ENCODE measurements at regions not wholly inside any gene's neighbourhood (a gene's known extent, or its start where the extent isn't known, plus 50 kb on each side); places are given as distances from the start of the nearest gene placed in this dataset.

DNA sequence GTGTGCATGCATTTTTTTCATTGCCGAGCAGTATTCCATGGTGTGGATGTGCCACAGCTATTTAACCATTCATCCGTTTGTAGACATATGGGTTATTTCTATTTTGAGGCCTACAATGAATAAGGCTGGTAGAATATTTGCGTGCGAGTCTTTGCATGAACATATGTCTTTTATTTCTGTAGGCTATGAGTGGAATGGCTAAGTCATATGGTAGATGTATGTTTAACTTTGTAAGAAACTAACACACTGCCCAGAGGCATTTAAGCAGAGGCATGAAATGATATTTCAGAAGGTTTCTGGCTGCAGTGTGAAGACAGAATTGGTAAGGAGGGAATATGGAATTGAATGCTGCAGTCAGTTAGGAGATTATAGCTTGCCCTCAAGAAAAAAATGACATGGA is 457.4 kb upstream of the CDH4 start:
- in situ Hi-C loops (cut with MboI; ENCODE audit: low sequenced_read_pairs) = no loop called here

DNA sequence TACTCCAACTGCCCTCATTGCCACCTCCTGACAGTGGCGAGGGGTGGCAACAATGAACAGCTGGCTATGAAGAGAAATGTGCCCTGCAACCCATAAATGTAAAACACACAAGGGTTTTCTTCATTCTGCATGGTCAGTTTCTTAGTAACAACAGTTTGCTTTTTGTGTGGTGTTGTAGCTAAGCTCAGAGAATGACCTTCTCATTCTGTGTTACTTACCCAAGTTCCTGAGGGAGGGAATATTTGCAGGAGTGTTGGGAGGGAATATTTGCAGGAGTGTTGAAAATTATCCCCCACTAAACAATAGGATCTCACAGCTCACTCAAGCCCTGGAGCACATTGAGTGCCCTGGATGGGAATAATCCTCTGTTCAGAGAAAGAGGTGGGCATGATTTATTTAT is 456.4 kb upstream of the CDH4 start:
- no peak for DNase-seq (ENCODE audit: low spot score in 2 of 2)
- Histone ChIP-seq H3K27me3 (ENCODE audit: low read depth) (no peaks in the 10 kb centered on the region), H3K4me1 (no peaks in the 10 kb centered on the region), H3K9me3 (0 out of 2 replicates have a peak, but pooled peaks cover 2% of the 10 kb centered on the region), H3K36me3 (replicated peaks) (no peaks in the 10 kb centered on the region), H3K4me3 (no peak overlapping the region)
- in situ Hi-C loops (cut with MboI; ENCODE audit: low sequenced_read_pairs) = no loop called here

More for the DNA sequence above, 457.4 kb upstream of the CDH4 start:
- Histone ChIP-seq H3K4me3 (no peak overlapping the region), H3K36me3 (replicated peaks) (no peaks in the 10 kb centered on the region), H3K27me3 (ENCODE audit: low read depth) (no peaks in the 10 kb centered on the region), H3K9me3 (0 out of 2 replicates have a peak, but pooled peaks cover 2% of the 10 kb centered on the region), H3K4me1 (no peaks in the 10 kb centered on the region)
- DNase-seq (ENCODE audit: low spot score in 2 of 2) = no peak

DNA sequence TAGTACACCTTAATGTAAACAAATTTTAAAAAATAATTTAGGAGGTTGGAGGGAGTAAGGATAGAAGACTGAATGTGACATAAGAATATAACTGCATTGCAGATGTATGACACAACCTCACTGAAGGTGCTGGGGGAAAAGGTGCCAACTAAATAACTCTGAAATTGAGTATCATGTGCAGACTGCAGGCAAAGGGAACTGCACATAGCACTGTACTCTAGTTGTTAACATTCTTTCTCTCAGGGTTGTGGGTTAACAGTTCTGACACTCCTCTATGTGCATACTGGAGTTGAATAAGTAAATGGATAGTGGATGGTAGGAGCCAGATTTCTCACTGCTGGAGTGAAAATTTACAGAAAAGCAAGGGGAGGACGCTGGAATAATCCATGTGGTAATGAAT is 451.9 kb upstream of the CDH4 start:
- in situ Hi-C loops (cut with MboI; ENCODE audit: low sequenced_read_pairs) = no loop called here
- H3K4me1 ChIP-seq = no peaks in the 10 kb centered on the region
- DNase-seq (ENCODE audit: low spot score in 2 of 2) = no peak
- H3K36me3 ChIP-seq (replicated peaks) = no peaks in the 10 kb centered on the region
- H3K9me3 ChIP-seq = 0 out of 2 replicates have a peak, but pooled peaks cover 2% of the 10 kb centered on the region
- H3K4me3 ChIP-seq = no peak overlapping the region
- H3K27me3 ChIP-seq (ENCODE audit: low read depth) = no peaks in the 10 kb centered on the region

DNA sequence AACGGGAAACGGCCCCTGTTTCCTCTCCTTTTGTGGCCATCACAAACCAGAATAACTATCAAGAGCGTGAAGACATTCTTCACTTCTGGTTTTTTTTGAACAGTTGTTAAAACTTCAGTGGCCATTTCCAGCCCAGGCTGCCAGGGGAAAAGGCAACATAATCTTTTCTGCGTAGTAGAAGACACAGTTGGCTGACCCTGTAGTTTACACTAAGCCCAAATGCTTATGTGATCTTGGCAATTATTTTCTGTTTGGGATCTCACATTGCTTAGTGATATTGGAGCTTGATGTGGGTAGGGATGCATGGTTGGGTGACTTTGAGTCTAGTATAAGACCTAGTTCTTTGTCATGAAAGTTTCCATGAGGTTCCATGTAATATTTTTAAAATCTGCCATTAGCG is 449.4 kb upstream of the CDH4 start:
- in situ Hi-C loops (cut with MboI; ENCODE audit: low sequenced_read_pairs) = no loop called here
- H3K36me3 ChIP-seq (replicated peaks) = no peaks in the 10 kb centered on the region

DNA sequence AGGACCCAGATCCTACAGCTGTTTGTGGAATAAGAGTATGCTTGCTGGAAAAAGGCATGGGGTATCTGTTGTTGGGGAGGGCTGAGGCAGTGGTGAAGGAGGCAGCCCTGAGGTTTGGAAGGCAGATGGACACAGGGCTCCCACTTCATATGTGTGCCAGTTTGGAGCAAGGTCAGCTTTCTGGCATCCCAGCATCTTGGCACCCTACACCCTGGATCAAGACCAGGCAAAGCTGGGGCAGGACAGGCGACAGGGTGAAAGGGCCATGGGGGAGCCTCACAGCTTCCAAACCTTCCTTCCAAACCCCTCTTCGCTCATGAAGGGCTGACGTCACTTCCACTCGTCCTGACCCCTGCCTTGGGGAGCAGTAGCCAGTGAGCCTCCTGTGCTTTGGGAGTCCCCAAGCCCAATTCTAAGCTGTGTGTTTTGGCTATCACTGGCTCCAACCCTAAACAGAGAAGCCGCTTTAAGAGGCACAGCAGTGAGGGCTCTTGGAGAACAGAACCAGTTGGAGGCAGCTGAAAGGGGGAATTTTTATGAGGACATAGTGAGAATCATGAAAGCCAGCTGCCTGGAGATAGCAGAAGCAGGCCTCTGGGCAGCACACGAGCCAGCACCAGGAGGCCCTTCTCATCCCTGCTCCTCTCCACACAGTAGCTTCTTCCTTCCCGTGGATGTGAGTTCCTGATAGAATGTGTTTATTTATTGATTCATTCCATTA is 448.6 kb upstream of the CDH4 start:
- no peaks in the 10 kb centered on the region for H3K27me3 ChIP-seq (ENCODE audit: low read depth)
- DNase-seq (ENCODE audit: low spot score in 2 of 2) = no peak
- in situ Hi-C loops (cut with MboI; ENCODE audit: low sequenced_read_pairs) = no loop called here

More for the DNA sequence above, 449.4 kb upstream of the CDH4 start:
- Histone ChIP-seq H3K9me3 (no peaks in the 10 kb centered on the region), H3K4me3 (no peak overlapping the region), H3K27me3 (ENCODE audit: low read depth) (no peaks in the 10 kb centered on the region), H3K4me1 (no peaks in the 10 kb centered on the region)
- DNase-seq (ENCODE audit: low spot score in 2 of 2) = no peak

DNA sequence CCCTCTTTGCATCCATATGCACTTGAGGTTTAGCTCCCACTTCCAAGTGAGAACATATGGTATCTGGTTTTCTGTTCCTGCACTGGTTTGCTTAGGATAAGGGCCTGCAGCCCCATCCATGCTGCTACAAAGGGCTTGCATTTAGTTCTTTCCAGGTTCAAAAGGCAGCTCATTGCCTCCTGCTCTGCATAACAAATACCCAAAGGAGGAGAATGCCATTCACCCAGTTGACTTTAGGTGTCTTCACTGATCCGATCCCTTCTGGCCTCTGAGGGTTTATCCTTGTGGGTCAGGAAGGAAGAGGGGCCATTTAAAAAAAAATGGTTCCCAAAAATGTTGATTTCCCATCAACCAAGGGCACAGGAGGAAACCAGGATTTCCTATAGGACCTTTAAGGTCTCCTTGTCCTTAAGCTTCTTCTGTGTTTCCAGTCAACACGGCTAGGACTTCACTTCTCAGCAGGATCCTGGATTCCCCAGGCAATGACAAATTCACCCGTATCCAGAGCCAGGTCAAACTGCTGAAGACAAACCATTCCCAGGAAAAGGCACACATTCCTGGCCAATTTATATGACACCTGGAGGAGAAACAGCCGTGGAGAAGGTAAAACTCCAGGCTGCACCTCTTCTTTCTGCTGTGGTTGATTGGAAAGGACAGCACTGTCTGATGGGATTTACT is 447.7 kb upstream of the CDH4 start:
- DNase-seq (ENCODE audit: low spot score in 2 of 2) = no peak
- H3K4me1 ChIP-seq = no peaks in the 10 kb centered on the region
- H3K4me3 ChIP-seq = no peak overlapping the region
- no peaks in the 10 kb centered on the region for H3K9me3 ChIP-seq
- H3K36me3 ChIP-seq (replicated peaks) = no peaks in the 10 kb centered on the region
- no peaks in the 10 kb centered on the region for H3K27me3 ChIP-seq (ENCODE audit: low read depth)
- in situ Hi-C loops (cut with MboI; ENCODE audit: low sequenced_read_pairs) = no loop called here

More for the DNA sequence above, 448.6 kb upstream of the CDH4 start:
- no peaks in the 10 kb centered on the region for H3K36me3 ChIP-seq (replicated peaks)
- no peaks in the 10 kb centered on the region for H3K9me3 ChIP-seq
- no peak overlapping the region for H3K4me3 ChIP-seq
- H3K4me1 ChIP-seq = no peaks in the 10 kb centered on the region

DNA sequence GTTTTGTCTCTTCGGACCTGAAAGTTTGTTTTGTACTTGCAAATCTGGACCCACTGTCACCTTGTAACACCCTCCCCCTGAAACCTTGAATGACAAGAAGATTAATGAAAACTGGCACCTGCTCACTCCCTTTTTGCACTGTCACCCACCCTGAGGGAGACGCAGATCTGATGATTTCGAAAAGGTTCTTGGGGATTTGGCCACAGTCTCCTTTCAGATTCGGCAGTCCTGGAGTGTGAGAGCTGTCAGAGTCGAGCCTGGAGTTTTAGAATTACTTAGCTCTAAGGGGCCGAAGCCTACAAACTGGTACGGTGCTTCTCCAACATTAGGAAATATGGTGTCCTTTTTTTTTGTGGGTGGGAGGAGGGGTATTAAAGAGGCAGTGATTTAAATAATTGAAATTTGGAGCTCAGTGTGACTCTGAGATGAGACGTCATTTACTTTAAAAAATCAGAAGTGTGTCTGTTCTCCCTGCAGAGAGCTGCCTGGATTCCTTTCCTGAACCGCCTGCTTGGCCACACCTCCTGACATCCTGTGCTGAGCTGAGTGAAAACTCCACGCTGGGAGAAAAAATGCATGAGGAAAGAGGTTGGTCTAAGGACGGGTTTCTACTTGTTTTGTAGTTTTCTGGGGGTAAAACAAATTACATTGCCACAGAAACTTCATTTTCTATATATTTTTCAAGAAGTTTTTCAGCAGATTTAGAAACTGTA is 447.0 kb upstream of the CDH4 start:
- Histone ChIP-seq H3K27me3 (ENCODE audit: low read depth) (no peaks in the 10 kb centered on the region), H3K9me3 (no peaks in the 10 kb centered on the region), H3K36me3 (replicated peaks) (no peaks in the 10 kb centered on the region), H3K4me1 (no peaks in the 10 kb centered on the region), H3K4me3 (no peak overlapping the region)
- in situ Hi-C loops (cut with MboI; ENCODE audit: low sequenced_read_pairs) = no loop called here
- DNase-seq (ENCODE audit: low spot score in 2 of 2) = no peak

DNA sequence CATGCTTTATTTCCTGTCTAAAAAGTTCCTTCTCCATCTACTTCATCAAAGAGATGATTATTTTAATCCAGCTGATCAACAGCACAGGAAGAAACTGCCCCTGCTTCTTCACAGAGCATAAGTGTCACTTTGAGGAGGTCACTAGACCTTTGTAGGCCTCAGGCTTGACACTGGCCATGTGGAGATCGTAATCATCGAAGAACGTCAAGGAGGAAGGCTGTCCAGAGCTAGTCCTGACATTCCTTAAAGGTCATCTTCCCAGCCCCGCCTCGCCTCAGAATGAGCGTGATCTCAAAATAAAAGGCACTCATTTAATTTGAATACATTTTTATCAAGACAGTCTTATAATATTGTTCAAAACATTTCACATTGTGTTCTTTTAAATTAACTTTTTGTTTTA is 445.7 kb upstream of the CDH4 start:
- in situ Hi-C loops (cut with MboI; ENCODE audit: low sequenced_read_pairs) = no loop called here
- no peak overlapping the region for H3K4me3 ChIP-seq

DNA sequence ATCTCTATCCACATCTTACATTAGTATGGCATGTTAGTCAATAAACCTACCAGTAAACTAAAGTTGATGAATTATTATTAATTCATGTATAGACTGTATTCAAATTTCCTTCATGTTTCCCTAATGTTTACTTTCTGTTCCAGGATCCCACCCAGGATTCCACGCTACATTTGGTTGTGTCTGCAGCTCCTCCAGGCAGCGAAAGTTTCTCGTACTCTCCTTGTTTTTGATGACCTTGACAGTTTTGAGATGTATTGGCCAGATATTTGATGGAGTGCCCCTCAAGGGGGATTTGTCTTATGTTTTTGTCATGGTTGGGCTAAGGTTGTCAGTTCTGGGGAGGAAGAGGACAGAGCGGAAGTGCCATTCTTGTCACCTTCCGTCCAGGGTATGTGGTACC is 445.2 kb upstream of the CDH4 start:
- Histone ChIP-seq H3K27me3 (ENCODE audit: low read depth) (no peaks in the 10 kb centered on the region), H3K4me1 (no peaks in the 10 kb centered on the region), H3K9me3 (no peaks in the 10 kb centered on the region), H3K36me3 (replicated peaks) (no peaks in the 10 kb centered on the region), H3K4me3 (no peak overlapping the region)
- no peak for DNase-seq (ENCODE audit: low spot score in 2 of 2)
- in situ Hi-C loops (cut with MboI; ENCODE audit: low sequenced_read_pairs) = no loop called here

More for the DNA sequence above, 445.7 kb upstream of the CDH4 start:
- Histone ChIP-seq H3K4me1 (no peaks in the 10 kb centered on the region), H3K36me3 (replicated peaks) (no peaks in the 10 kb centered on the region), H3K27me3 (ENCODE audit: low read depth) (no peaks in the 10 kb centered on the region), H3K9me3 (no peaks in the 10 kb centered on the region)
- no peak for DNase-seq (ENCODE audit: low spot score in 2 of 2)

DNA sequence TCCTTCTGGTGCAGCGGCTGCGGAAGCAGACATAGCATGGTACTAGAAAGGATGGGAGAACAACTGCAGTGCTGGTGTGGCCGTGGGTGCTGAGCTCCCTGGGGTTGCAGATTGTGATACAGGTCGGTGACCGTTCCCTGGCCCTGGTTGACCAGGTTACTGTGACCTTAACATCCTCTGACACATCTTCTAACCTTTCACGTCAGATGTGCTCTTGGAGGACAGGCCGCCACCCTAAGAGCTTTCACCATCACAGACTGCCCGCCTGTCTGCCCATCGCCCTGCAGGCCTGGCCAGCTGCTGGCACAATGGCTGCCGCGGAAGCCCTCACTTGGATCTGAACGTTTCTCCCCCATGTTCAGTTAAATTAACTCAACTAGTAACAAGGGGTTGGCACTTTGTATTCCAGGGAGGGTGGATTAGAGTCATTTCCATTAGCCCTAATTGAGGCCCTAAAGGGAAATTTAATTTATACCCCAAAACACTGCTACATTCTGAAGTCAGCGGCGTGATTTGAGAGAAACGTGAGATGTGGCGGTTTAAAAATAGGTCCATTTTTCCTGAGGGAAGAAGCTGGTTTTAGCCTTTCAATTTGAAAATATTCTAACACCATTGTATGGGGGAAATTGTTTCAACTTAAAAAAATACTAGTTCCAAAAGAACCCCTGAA is 443.9 kb upstream of the CDH4 start:
- DNase-seq (ENCODE audit: low spot score in 2 of 2) = no peak
- H3K36me3 ChIP-seq (replicated peaks) = no peaks in the 10 kb centered on the region
- in situ Hi-C loops (cut with MboI; ENCODE audit: low sequenced_read_pairs) = no loop called here
- H3K4me3 ChIP-seq = no peak overlapping the region
- no peaks in the 10 kb centered on the region for H3K27me3 ChIP-seq (ENCODE audit: low read depth)
- no peaks in the 10 kb centered on the region for H3K4me1 ChIP-seq
- H3K9me3 ChIP-seq = no peaks in the 10 kb centered on the region

DNA sequence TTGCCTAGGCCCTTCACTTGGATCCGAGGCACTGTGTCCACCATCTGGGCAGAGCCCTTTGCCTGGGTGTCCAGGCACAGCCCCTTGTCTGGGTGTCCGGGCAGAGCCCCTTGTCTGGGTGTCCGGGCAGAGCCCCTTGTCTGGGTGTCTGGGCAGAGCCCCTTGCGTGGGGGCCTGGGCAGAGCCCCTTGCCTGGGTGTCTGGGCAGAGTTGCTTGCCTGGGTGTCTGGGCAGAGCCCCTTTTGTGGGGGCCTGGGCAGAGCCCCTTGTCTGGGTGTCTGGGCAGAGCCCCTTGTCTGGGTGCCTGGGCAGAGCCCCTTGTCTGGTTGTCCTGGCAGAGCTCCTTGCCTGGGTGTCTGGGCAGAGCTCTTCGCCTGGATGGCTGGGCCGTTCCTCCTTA is 443.4 kb upstream of the CDH4 start:
- Histone ChIP-seq H3K27me3 (ENCODE audit: low read depth) (no peaks in the 10 kb centered on the region), H3K9me3 (no peaks in the 10 kb centered on the region), H3K4me1 (no peaks in the 10 kb centered on the region), H3K4me3 (no peak overlapping the region), H3K36me3 (replicated peaks) (no peaks in the 10 kb centered on the region)
- DNase-seq (ENCODE audit: low spot score in 2 of 2) = no peak
- in situ Hi-C loops (cut with MboI; ENCODE audit: low sequenced_read_pairs) = no loop called here

DNA sequence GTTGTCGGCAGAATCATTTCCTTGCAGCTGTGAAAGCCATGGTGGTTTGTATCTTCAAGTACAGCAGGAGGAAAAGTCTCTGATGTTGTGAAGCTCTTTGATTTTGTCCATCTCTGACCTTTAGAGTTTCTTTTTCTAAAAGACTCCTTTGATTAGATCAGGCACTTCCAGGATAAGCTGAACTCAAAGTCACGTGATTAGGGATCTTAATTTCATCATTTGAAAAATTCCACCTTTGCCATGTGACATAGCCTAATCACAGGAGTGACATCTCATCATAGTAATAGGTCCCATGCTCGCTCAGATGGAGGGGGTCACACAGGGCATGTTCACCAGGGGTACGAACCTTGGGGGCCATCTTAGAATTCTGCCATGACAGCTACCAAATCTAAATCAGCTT is 441.5 kb upstream of the CDH4 start:
- in situ Hi-C loops (cut with MboI; ENCODE audit: low sequenced_read_pairs) = no loop called here
- no peaks in the 10 kb centered on the region for H3K4me1 ChIP-seq
- H3K27me3 ChIP-seq (ENCODE audit: low read depth) = no peaks in the 10 kb centered on the region
- no peaks in the 10 kb centered on the region; the same call in 1 of the 2 replicates for H3K9me3 ChIP-seq
- no peak overlapping the region for H3K4me3 ChIP-seq
- no peaks in the 10 kb centered on the region for H3K36me3 ChIP-seq (replicated peaks)
- DNase-seq (ENCODE audit: low spot score in 2 of 2) = no peak

DNA sequence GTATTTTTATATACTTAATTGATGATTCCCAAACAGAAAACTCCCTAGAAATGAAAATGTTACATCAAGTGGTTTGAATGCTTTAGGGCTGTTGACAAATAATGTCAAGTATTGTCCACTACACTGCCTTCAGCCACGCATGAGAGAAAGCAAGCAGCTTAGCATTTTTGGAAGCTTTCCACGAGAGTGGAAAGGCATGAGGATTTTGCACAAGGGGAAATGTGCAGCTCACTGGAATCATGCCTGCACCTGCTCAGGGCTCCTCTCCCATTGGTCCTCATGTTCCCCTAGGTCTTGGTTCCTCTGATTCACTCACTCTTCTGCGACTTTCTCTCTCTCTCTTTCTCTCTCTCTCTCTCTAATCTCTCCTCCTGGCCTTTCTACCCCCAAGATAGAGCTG is 439.5 kb upstream of the CDH4 start:
- H3K27me3 ChIP-seq (ENCODE audit: low read depth) = no peaks in the 10 kb centered on the region
- H3K4me1 ChIP-seq = no peaks in the 10 kb centered on the region
- no peaks in the 10 kb centered on the region for H3K36me3 ChIP-seq (replicated peaks)
- H3K9me3 ChIP-seq = no peaks in the 10 kb centered on the region; the same call in 1 of the 2 replicates
- in situ Hi-C loops (cut with MboI; ENCODE audit: low sequenced_read_pairs) = no loop called here
- no peak overlapping the region for H3K4me3 ChIP-seq
- DNase-seq (ENCODE audit: low spot score in 2 of 2) = no peak
